HepG2 (cell line): ENCODE measurements at regions not wholly inside any gene's neighbourhood (a gene's known extent, or its start where the extent isn't known, plus 50 kb on each side); places are given as distances from the start of the nearest gene placed in this dataset.

Experiments
- ATAC-seq: fragments of 200-7000 bp; cut with Tn5 transposase; 3 replicates; pipeline ENCODE4 v1.9.1; 2020; ENCODE audit warnings: mild to moderate bottlenecking, moderate library complexity
- BruUV-seq: library from RNA; stranded (reverse); fragments of 400-500 nt; replicated peaks from 2 replicates; lab custom pipeline; 2021; lab: Mats Ljungman, UMichigan
- CTCF ChIA-PET: fragments of 300-600 bp; formaldehyde crosslinking; extraction: SDS; loops from one replicate; lab custom pipeline; 2021; ENCODE audit warnings: low total read pairs, inconsistent platforms, low intra/inter-chr PET ratio; lab: Yijun Ruan, JAX
- POLR2A ChIA-PET: fragments of 350-600 bp; sonication (Branson Sonifier 250); formaldehyde crosslinking; loops from one replicate; lab custom pipeline; 2020; ENCODE audit warnings: antibody characterized with exemption, inconsistent platforms; lab: Yijun Ruan, JAX
- DNase-seq: peaks from one replicate; pipeline ENCODE4 v3.0.0-alpha.2; 2015; ENCODE audit warnings: low spot score
- FAIRE-seq: peaks from 3 replicates; lab custom pipeline; 2011; peaks lifted over from hg19 to GRCh38; lab: Jason Lieb, UNC
- H2AFZ ChIP-seq: one replicate; pipeline ENCODE4 v1.6.1; 2011; ENCODE audit warnings: low read length, inconsistent platforms
- H3K27ac ChIP-seq: fragments of 300-600 bp; 3 replicates; pipeline ENCODE4 v1.8.0; 2011; ENCODE audit warnings: mixed run types, mild to moderate bottlenecking, mixed read lengths, low read length, inconsistent platforms; ENCODE audit not compliant: insufficient read depth; ENCODE audit errors: extremely low read length
- H3K27me3 ChIP-seq, 2 experiments: fragments of 200-600 bp in 1 of 2; 2 replicates in 1 of 2; 3 replicates in 1 of 2; pipeline versions ENCODE4 v1.6.0 to v1.8.0; 2011; ENCODE audit warnings: low read length in 2 of 2, mild to moderate bottlenecking in 2 of 2, moderate library complexity in 2 of 2, inconsistent platforms in 1 of 2; ENCODE audit not compliant: insufficient read depth in 2 of 2, control insufficient read depth in 1 of 2
- H3K36me3 ChIP-seq, 2 experiments: fragments of 200-600 bp in 1 of 2; replicated peaks in 1 of 2; 2 replicates in 1 of 2; 3 replicates in 1 of 2; pipeline versions ENCODE4 v1.5.1 to v1.8.0; 2011; ENCODE audit warnings: low read length in 2 of 2, inconsistent platforms in 1 of 2; ENCODE audit not compliant: insufficient read depth in 2 of 2, control insufficient read depth in 1 of 2
- H3K4me1 ChIP-seq: 2 replicates; pipeline ENCODE4 v1.5.1; 2012; ENCODE audit warnings: low read length, inconsistent platforms; ENCODE audit not compliant: insufficient read depth
- H3K4me2 ChIP-seq: 2 replicates; pipeline ENCODE4 v1.6.0; 2011; ENCODE audit warnings: low read depth, low read length, inconsistent platforms
- H3K4me3 ChIP-seq, 3 experiments: fragments of 200-600 bp in 1 of 3; sonication (generic), shearing (Covaris generic) in 1 of 3; replicated peaks in 1 of 3; 2 replicates each; pipeline ENCODE4 v1.5.1; 2011 to 2016; ENCODE audit warnings: low read length in 3 of 3, inconsistent platforms in 2 of 3, low read depth in 2 of 3, mild to moderate bottlenecking in 2 of 3, control low read depth in 1 of 3, mixed read lengths in 1 of 3; ENCODE audit not compliant: insufficient read depth in 1 of 3
- H3K79me2 ChIP-seq: one replicate; pipeline ENCODE4 v1.6.1; 2011; ENCODE audit warnings: low read length, inconsistent platforms; ENCODE audit not compliant: insufficient read depth
- H3K9ac ChIP-seq: 2 replicates; pipeline ENCODE4 v1.6.0; 2011; ENCODE audit warnings: mild to moderate bottlenecking, low read depth, low read length, inconsistent platforms; ENCODE audit not compliant: insufficient read depth
- H3K9me3 ChIP-seq: 2 replicates; pipeline ENCODE4 v1.5.1; 2012; ENCODE audit warnings: mild to moderate bottlenecking, low read length
- H4K20me1 ChIP-seq: 2 replicates; pipeline ENCODE4 v1.6.0; 2011; ENCODE audit warnings: inconsistent platforms, mild to moderate bottlenecking, low read length, moderate library complexity; ENCODE audit not compliant: insufficient read depth
- NFAT5 ChIP-seq: sonication (generic); formaldehyde crosslinking; IDR thresholded peaks from 2 replicates; pipeline ENCODE4 v1.4.0; 2020; ENCODE audit warnings: missing genetic modification reagents
- SMC3 ChIP-seq: IDR thresholded peaks from 2 replicates; pipeline ENCODE4 v1.6.1; 2011; ENCODE audit warnings: low read length, improper control_type of control experiment
- ZNF367 ChIP-seq: sonication (generic); formaldehyde crosslinking; IDR thresholded peaks from 2 replicates; pipeline ENCODE4 v1.4.0; 2020; ENCODE audit warnings: missing genetic modification reagents, borderline replicate concordance
- ZNF615 ChIP-seq: sonication (generic); formaldehyde crosslinking; IDR thresholded peaks from 2 replicates; pipeline ENCODE4 v1.5.0; 2020; ENCODE audit warnings: mild to moderate bottlenecking, missing genetic modification reagents, borderline replicate concordance
- ZNF646 ChIP-seq: sonication (generic); formaldehyde crosslinking; IDR thresholded peaks from 2 replicates; pipeline ENCODE4 v1.9.0; 2021; ENCODE audit warnings: mild to moderate bottlenecking, missing genetic modification reagents
- ZNF720 ChIP-seq: sonication (generic); formaldehyde crosslinking; IDR thresholded peaks from 2 replicates; pipeline ENCODE4 v1.4.0; 2020; ENCODE audit warnings: missing genetic modification reagents
- WGBS: methylation state at CpG from one replicate; pipeline ENCODE4 v1.1.6; 2017; ENCODE audit warnings: low lambda C conversion rate; 5-methylcytosine and 5-hydroxymethylcytosine counted together
- in situ Hi-C: cut with HindIII; loops from 2 replicates; pipeline ENCODE4 v1.10.0; 2017; ENCODE audit warnings: low pct_unique_long_range_greater_than_20kb; ENCODE audit not compliant: extremely low pct_ligation_motif_present
- intact Hi-C: fragments of 100-400 bp; cut with micrococcal nuclease; formaldehyde crosslinking; loops from one replicate; pipeline ENCODE4 v1.10.0; 2022; ENCODE audit not compliant: unreplicated experiment

DNA sequence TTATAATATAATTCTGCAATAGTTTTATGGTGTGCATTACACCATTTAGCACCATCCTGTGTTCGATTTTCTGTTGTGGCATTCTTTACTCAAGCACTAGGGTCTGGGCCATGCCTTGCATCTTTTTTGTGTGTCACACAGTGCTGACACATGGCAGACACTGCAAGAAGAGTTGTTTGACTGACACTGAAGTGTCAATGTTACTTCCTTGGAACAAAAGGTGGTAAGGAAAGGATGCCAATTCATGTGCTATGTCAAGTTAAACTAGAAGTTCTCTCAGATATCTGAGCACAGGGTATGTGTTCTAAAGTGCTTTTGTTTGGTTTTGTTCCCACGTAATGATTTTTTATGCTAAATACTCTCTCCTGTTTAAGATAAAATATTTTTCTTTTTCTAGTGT is 102.5 kb upstream of the UNC13C start:
- H3K4me3 ChIP-seq = no peak overlapping the region
- H3K9ac ChIP-seq = no peak overlapping the region
- H2AFZ ChIP-seq = no peak overlapping the region
- H3K79me2 ChIP-seq = no peaks in the 10 kb centered on the region
- ChIA-PET POLR2A (no interaction called here), CTCF (no interaction called here)
- H4K20me1 ChIP-seq = no peaks in the 10 kb centered on the region
- peaks cover 14% of the 10 kb centered on the region; the same call in 1 of the 2 replicates for H3K4me1 ChIP-seq
- H3K36me3 ChIP-seq = no peaks in the 10 kb centered on the region
- intact Hi-C loops = no loop called here
- H3K9me3 ChIP-seq = peaks cover 3% of the 10 kb centered on the region; the same call in 1 of the 2 replicates
- H3K27ac ChIP-seq = no peak overlapping the region
- WGBS = 56% methylated on average over 1 of the region's 2 CpGs
- ATAC-seq (no peak), FAIRE-seq (no peak), DNase-seq (no peak)
- BruUV-seq = no TSS peak
- H3K4me2 ChIP-seq = no peak overlapping the region
- no peaks in the 10 kb centered on the region for H3K27me3 ChIP-seq
- in situ Hi-C loops = no loop called here
- no peak for TF ChIP-seq ZNF615
- no peak for TF ChIP-seq ZNF720 (CRISPR knock-in tag)
- no peak for TF ChIP-seq ZNF646 (CRISPR knock-in tag)
- no peak for TF ChIP-seq SMC3
- TF ChIP-seq ZNF367 = no peak
- no peak for TF ChIP-seq NFAT5 (CRISPR knock-in tag)
